Cortex of kidney (tissue), 1 donor: ENCODE measurements at regions not wholly inside any gene's neighbourhood (a gene's known extent, or its start where the extent isn't known, plus 50 kb on each side); places are given as distances from the start of the nearest gene placed in this dataset.
"Not testable (repeated sequence)": the region's sequence is repeated elsewhere in the genome, so short reads cannot be mapped to it uniquely, and the experiment has no call there.

Source experiments
- DNase-seq: peaks from one replicate; lab custom pipeline; 2025; lab: John Stamatoyannopoulos, UW

GRCh38 chr2:131584380-131584779 is 56.7 kb downstream of the CCDC74A start:
- no peak for DNase-seq

GRCh38 chr2:131584940-131585339 is 57.3 kb downstream of the CCDC74A start:
- DNase-seq: no peak

- no peak for DNase-seq
Measured at GRCh38 chr2:131588152-131588873, 60.6 kb downstream of the CCDC74A start.

- not testable (repeated sequence) for DNase-seq
Measured at GRCh38 chr2:131589126-131589525, 61.4 kb downstream of the CCDC74A start.

GRCh38 chr2:131590366-131590765 is 62.7 kb downstream of the CCDC74A start:
- no peak for DNase-seq

- no peak for DNase-seq
Measured at GRCh38 chr2:131590896-131591295, 63.2 kb downstream of the CCDC74A start.

DNA sequence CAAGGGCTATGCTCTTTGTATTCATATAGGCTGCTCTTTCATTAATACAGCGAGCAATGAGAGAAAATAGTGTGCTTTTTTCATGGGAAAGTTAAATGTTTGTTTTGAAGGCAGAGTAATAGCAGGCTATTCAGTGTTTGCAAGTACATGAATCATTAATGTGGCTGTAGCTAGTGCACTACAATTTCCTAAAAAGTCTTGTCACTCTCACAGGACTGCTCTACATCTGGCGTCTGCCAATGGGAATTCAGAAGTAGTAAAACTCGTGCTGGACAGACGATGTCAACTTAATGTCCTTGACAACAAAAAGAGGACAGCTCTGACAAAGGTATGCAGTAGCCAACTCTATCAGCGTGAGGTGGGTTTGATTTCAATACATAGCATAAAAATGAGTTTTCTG is 68.9 kb downstream of the CCDC74A start:
- DNase-seq: not testable (repeated sequence)

DNA sequence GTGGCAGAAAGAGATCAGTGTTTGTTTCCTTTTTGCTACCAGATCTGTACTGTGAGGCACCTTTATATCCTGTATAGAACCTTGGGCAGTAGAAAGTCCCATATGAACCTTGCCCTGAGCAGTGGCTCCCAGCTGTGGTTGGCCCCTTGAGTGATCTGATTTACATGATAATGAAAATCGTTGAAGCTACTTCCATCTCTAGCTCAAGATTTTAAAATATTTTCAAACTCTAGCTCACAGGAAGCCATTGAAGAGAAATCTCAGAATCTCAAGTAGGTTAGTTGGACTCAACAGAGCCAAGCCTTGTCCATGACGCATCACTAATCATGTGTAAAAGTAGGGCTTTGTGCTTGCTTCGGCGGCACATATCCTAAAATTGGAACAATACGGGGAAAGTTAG is 74.8 kb downstream of the CCDC74A start:
- DNase-seq: not testable (repeated sequence)

- DNase-seq: not testable (repeated sequence)
Measured at GRCh38 chr2:131604652-131605051, 77.0 kb downstream of the CCDC74A start.

GRCh38 chr2:131606366-131606765 is 78.7 kb downstream of the CCDC74A start:
- DNase-seq: not testable (repeated sequence)

- not testable (repeated sequence) for DNase-seq
Measured at GRCh38 chr2:131607056-131607455, 79.4 kb downstream of the CCDC74A start.

GRCh38 chr2:131614539-131614938 is 86.9 kb downstream of the CCDC74A start:
- not testable (repeated sequence) for DNase-seq

GRCh38 chr2:131618320-131618719 is 90.6 kb downstream of the CCDC74A start:
- not testable (repeated sequence) for DNase-seq

- DNase-seq: not testable (repeated sequence)
Measured at GRCh38 chr2:131622874-131623273, 95.2 kb downstream of the CCDC74A start.

GRCh38 chr2:131626011-131626410 is 98.3 kb downstream of the CCDC74A start:
- DNase-seq: not testable (repeated sequence)

GRCh38 chr2:131626565-131626964 is 98.9 kb downstream of the CCDC74A start:
- DNase-seq: not testable (repeated sequence)

GRCh38 chr2:131627777-131628176 is 100.1 kb downstream of the CCDC74A start:
- not testable (repeated sequence) for DNase-seq

DNA sequence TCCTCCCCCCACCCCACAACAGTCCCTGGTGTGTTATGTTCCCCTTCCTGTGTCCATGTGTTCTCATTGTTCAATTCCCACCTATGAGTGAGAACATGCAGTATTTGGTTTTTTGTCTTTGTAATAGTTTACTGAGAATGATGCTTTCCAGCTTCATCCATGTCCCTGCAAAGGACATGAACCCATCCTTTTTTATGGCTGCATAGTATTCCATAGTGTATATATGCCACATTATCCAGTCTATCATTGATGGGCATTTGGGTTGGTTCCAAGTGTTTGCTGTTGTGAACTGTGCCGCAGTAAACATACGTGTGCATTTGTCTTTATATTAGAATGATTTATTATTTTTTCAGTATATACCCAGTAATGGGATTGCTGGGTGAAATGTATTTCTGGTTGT is 104.0 kb downstream of the CCDC74A start:
- not testable (repeated sequence) for DNase-seq

DNA sequence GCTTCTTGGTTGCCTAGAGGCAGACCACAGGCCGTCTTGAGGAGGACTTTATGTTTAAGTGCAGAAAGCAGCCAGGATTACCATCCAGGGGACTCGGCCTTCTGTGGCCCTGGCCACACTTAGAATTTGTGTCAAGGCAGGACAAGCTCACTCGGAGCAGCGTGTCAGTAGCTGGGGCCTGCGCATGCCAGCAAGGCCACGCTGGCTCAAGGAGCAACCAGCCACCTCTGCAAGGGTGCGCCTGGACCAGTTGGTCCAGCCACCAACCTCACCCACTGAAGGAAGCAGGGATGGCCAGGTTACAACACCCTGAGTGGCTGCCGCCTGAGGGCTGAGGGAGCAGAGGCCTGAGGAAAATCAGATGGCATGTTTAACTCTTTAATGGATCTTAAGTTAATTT is 105.7 kb downstream of the CCDC74A start:
- not testable (repeated sequence) for DNase-seq

GRCh38 chr2:131633827-131634695 is 106.4 kb downstream of the CCDC74A start:
- DNase-seq: not testable (repeated sequence)

DNA sequence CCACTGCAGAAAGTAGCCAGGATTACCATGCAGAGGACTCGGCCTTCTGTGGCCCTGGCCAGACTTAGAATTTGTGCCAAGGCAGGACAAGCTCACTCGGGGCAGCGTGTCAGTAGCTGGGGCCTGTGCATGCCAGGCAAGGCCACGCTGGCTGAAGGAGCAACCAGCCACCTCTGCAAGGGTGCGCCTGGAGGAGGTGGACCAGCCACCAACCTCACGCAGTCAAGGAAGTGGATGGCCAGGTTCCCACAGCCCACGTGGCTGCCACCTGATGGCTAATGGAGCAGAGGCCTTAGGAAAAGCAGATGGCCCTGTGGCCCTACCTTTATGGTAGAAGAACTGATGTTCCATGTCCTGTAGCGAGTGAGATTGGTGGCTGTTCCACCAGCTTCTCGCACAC is 107.9 kb downstream of the CCDC74A start:
- DNase-seq: no peak

- DNase-seq: not testable (repeated sequence)
Measured at GRCh38 chr2:131636704-131637308, 109.1 kb downstream of the CCDC74A start.
